DND-41 (cell line): ENCODE measurements at regions not wholly inside any gene's neighbourhood (a gene's known extent, or its start where the extent isn't known, plus 50 kb on each side); places are given as distances from the start of the nearest gene placed in this dataset.

ENCODE experiments used
- ATAC-seq: fragments of 200-7000 bp; cut with Tn5 transposase; 3 replicates; pipeline ENCODE4 v1.9.1; 2021; ENCODE audit warnings: low read depth; ENCODE audit not compliant: insufficient read depth
- DNase-seq: peaks from one replicate; pipeline ENCODE4 v3.0.0-alpha.2; 2020
- H2AFZ ChIP-seq: 2 replicates; pipeline ENCODE4 v1.6.0; 2012; ENCODE audit warnings: low read depth, low read length
- H3K27ac ChIP-seq: 2 replicates; pipeline ENCODE4 v1.5.1; 2012; ENCODE audit warnings: low read length, inconsistent platforms
- H3K27me3 ChIP-seq: fragments of 200-600 bp; sonication (generic); 2 replicates; pipeline ENCODE4 v1.6.0; 2012; ENCODE audit warnings: low read length, mild to moderate bottlenecking, inconsistent platforms; ENCODE audit not compliant: insufficient read depth, poor library complexity
- H3K36me3 ChIP-seq: 2 replicates; pipeline ENCODE4 v1.5.1; 2012; ENCODE audit warnings: low read length, inconsistent platforms; ENCODE audit not compliant: insufficient read depth
- H3K4me1 ChIP-seq: 2 replicates; pipeline ENCODE4 v1.5.1; 2012; ENCODE audit warnings: mild to moderate bottlenecking, low read length; ENCODE audit not compliant: insufficient read depth
- H3K4me2 ChIP-seq: 2 replicates; pipeline ENCODE4 v1.6.0; 2012; ENCODE audit warnings: mild to moderate bottlenecking, moderate library complexity, low read length, inconsistent platforms; ENCODE audit not compliant: insufficient read depth
- H3K4me3 ChIP-seq, 2 experiments: fragments of 200-600 bp in 1 of 2; shearing (Covaris generic) in 1 of 2; 2 replicates each; pipeline ENCODE4 v1.5.1; 2012 to 2016; ENCODE audit warnings: inconsistent platforms in 2 of 2, low read length in 2 of 2, mild to moderate bottlenecking in 2 of 2, low read depth in 1 of 2, moderate library complexity in 1 of 2
- H3K79me2 ChIP-seq: 2 replicates; pipeline ENCODE4 v1.6.0; 2012; ENCODE audit warnings: low read length, inconsistent platforms; ENCODE audit not compliant: insufficient read depth
- H3K9ac ChIP-seq: 2 replicates; pipeline ENCODE4 v1.6.0; 2012; ENCODE audit warnings: low read depth, mild to moderate bottlenecking, inconsistent platforms, low read length, moderate library complexity
- H3K9me3 ChIP-seq: 2 replicates; pipeline ENCODE4 v1.5.1; 2012; ENCODE audit warnings: low read length, moderate library complexity, mild to moderate bottlenecking, inconsistent platforms; ENCODE audit not compliant: insufficient read depth, severe bottlenecking
- H4K20me1 ChIP-seq: 2 replicates; pipeline ENCODE4 v1.6.0; 2012; ENCODE audit warnings: low read length; ENCODE audit not compliant: insufficient read depth
- EZH2 ChIP-seq: IDR thresholded peaks from 3 replicates; pipeline ENCODE4 v1.6.1; 2012; ENCODE audit warnings: borderline replicate concordance, low read depth, mild to moderate bottlenecking, moderate library complexity, low read length, inconsistent platforms; ENCODE audit not compliant: severe bottlenecking
- TF ChIP-seq, protein P1 (sequence below): IDR thresholded peaks from 2 replicates; pipeline ENCODE4 v1.5.1; 2012; ENCODE audit warnings: borderline replicate concordance, low read length, moderate library complexity, mild to moderate bottlenecking; ENCODE audit not compliant: poor library complexity, severe bottlenecking; ENCODE audit errors: extremely low read depth

DNA sequence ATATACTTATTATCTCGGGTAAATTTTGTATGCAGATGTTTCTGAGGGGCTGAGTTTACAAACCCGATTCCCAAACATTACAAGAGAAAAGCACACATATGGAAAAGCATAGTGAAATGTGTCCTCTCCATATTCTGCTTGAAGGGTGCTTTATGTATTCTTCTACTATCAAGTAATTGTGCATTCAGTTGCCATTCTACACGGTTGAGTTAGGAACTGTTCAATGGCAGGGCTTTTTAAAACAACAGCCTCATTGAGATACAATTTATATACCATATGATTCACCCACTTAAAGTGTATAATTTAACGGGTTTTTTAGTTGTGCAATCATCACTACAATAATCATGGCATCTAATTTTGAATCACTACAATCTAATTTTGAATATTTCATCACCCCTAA is 138.4 kb upstream of the DLGAP1 start:
- H4K20me1 ChIP-seq = no peaks in the 10 kb centered on the region
- H3K79me2 ChIP-seq = no peaks in the 10 kb centered on the region
- H3K4me1 ChIP-seq = no peaks in the 10 kb centered on the region
- no peak for ATAC-seq
- no peaks in the 10 kb centered on the region for H3K36me3 ChIP-seq
- H2AFZ ChIP-seq = no peak overlapping the region
- H3K9ac ChIP-seq = no peak overlapping the region
- H3K27me3 ChIP-seq = no peaks in the 10 kb centered on the region
- no peak overlapping the region for H3K4me3 ChIP-seq
- no peak overlapping the region for H3K27ac ChIP-seq
- H3K9me3 ChIP-seq = no peaks in the 10 kb centered on the region
- no peak overlapping the region for H3K4me2 ChIP-seq
- TF ChIP-seq, protein P1, sequence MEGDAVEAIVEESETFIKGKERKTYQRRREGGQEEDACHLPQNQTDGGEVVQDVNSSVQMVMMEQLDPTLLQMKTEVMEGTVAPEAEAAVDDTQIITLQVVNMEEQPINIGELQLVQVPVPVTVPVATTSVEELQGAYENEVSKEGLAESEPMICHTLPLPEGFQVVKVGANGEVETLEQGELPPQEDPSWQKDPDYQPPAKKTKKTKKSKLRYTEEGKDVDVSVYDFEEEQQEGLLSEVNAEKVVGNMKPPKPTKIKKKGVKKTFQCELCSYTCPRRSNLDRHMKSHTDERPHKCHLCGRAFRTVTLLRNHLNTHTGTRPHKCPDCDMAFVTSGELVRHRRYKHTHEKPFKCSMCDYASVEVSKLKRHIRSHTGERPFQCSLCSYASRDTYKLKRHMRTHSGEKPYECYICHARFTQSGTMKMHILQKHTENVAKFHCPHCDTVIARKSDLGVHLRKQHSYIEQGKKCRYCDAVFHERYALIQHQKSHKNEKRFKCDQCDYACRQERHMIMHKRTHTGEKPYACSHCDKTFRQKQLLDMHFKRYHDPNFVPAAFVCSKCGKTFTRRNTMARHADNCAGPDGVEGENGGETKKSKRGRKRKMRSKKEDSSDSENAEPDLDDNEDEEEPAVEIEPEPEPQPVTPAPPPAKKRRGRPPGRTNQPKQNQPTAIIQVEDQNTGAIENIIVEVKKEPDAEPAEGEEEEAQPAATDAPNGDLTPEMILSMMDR = no peak
- TF ChIP-seq EZH2 = no peak
- DNase-seq = no peak

DNA sequence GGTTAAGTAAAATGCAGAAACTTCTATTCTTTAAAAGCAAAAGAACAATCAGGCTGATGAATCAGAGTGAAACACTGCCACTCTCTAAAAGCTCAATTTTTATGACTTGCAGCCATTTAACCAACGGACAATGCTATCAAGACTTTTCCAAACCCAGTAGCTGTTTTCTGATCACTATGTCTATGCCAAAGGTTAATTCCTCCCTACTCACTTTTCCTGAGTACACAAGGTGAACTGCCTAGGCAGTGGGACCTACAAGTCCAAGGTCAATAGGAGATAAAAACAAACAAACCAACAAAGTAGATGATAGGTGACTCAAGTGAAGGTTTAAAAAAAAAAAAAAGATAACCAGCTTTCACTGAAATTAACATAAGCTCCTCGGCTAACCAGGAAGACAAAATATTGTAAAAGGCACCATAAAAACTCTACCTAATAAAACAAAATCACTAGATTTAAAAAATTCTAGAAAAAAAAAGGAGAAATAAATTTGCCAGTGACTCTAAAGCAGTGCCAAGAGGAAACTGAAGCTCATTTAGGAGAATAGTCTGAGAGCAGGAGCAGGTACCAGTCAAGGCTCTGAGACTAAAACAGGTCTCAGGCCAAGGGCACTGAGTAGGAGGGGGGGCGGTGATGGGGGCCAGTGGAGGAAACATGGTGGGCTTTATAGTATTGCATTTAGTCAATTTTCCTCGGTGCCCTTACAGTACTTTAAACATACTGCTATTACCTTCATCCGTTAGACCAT is 134.1 kb upstream of the DLGAP1 start:
- no peak for DNase-seq
- H3K9ac ChIP-seq = no peak overlapping the region
- no peak for ATAC-seq
- H2AFZ ChIP-seq = no peak overlapping the region
- no peaks in the 10 kb centered on the region for H3K79me2 ChIP-seq
- H3K4me2 ChIP-seq = no peak overlapping the region
- no peaks in the 10 kb centered on the region for H4K20me1 ChIP-seq
- no peaks in the 10 kb centered on the region for H3K9me3 ChIP-seq
- H3K4me1 ChIP-seq = no peaks in the 10 kb centered on the region
- H3K36me3 ChIP-seq = no peaks in the 10 kb centered on the region
- H3K27me3 ChIP-seq = no peaks in the 10 kb centered on the region
- no peak for TF ChIP-seq EZH2
- TF ChIP-seq, protein P1 = no peak
- no peak overlapping the region for H3K4me3 ChIP-seq
- no peak overlapping the region for H3K27ac ChIP-seq

DNA sequence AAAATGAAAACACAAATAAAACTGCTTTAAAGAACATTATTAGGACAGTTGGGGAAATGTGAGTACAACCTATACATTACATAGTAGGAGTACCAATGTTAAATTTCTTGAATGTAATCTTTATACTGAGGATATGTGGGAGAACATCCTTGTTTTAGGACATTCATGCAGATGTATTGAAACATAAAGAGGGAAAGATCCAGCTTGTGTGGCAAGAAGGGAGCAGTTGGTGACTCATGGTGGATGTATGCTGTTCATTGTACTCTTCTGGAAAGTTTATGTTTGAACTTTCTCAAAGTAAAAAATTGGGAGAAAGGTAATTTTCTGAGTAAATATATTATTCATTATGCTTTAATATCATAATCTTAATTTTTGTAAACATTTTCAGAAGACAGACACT is 132.1 kb upstream of the DLGAP1 start:
- Histone ChIP-seq H3K27ac (no peak overlapping the region), H3K36me3 (no peaks in the 10 kb centered on the region), H3K9me3 (no peaks in the 10 kb centered on the region), H3K4me2 (no peak overlapping the region), H3K79me2 (no peaks in the 10 kb centered on the region), H3K4me1 (no peaks in the 10 kb centered on the region), H3K4me3 (no peak overlapping the region), H2AFZ (no peak overlapping the region), H3K27me3 (no peaks in the 10 kb centered on the region), H4K20me1 (no peaks in the 10 kb centered on the region), H3K9ac (no peak overlapping the region)
- ATAC-seq (no peak), DNase-seq (no peak)
- TF ChIP-seq, protein P1 = no peak
- no peak for TF ChIP-seq EZH2
